ENCODE measurements at regions not wholly inside any gene's neighbourhood (a gene's known extent, or its start where the extent isn't known, plus 50 kb on each side); places are given as distances from the start of the nearest gene placed in this dataset.

DNA sequence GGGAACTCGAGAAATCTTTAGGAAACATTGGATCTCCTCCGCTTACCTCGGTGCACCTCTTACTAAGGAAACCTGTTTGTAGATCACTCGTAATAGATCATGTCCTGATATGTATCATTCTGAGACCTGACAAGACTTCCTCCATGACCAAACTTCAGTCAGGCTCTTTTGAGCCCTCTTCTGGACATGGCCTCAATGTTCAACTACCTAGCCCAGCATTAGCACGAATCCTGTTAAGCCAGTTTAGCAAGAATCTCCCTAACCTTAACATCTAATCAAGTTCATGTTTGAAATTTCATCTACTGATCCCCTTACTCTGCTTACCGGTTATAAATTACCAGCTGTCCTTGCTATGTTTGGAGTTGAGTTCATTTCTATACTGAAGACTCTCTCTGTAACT is 713.9 kb upstream of the USP15 start:
- TF ChIP-seq CTCF (IDR thresholded peaks at IDR 0.05), result no peak
- TF ChIP-seq SP1 (CRISPR knock-in tag; conservative IDR thresholded peaks at IDR 0.05), result no peak
- TF ChIP-seq MYBL2 (CRISPR knock-in tag; IDR thresholded peaks at IDR 0.05), result no peak
- TF ChIP-seq ZNF121 (CRISPR knock-in tag; IDR thresholded peaks at IDR 0.05), result no peak
- no peak for TF ChIP-seq ELF4 (CRISPR knock-in tag; IDR thresholded peaks at IDR 0.05; ENCODE audit: low read depth)
- TF ChIP-seq JUN (CRISPR knock-in tag; IDR thresholded peaks at IDR 0.05), result no peak
- TF ChIP-seq TEAD4 (CRISPR knock-in tag; IDR thresholded peaks at IDR 0.05), result no peak
- TF ChIP-seq, protein P1, sequence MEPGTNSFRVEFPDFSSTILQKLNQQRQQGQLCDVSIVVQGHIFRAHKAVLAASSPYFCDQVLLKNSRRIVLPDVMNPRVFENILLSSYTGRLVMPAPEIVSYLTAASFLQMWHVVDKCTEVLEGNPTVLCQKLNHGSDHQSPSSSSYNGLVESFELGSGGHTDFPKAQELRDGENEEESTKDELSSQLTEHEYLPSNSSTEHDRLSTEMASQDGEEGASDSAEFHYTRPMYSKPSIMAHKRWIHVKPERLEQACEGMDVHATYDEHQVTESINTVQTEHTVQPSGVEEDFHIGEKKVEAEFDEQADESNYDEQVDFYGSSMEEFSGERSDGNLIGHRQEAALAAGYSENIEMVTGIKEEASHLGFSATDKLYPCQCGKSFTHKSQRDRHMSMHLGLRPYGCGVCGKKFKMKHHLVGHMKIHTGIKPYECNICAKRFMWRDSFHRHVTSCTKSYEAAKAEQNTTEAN (CRISPR knock-in tag; IDR thresholded peaks at IDR 0.05), result no peak
